Adrenal gland (tissue), 9 donors: ENCODE measurements at regions not wholly inside any gene's neighbourhood (a gene's known extent, or its start where the extent isn't known, plus 50 kb on each side); places are given as distances from the start of the nearest gene placed in this dataset.

ENCODE experiments used
- DNase-seq, 7 donors: peaks; one replicate each; pipeline ENCODE4 v3.0.0-alpha.2; 2019 to 2020
- H3K27ac ChIP-seq, 5 donors: fragments of 200-600 bp; sonication (generic) in 4 of 5; 1 replicate in 3 of 5; 2 replicates in 2 of 5; pipeline versions ENCODE4 v1.5.1 to v1.8.0; 2016 to 2020; ENCODE audit warnings: mild to moderate bottlenecking in 1 of 5
- H3K27me3 ChIP-seq: fragments of 200-600 bp; 2 replicates; pipeline ENCODE4 v1.8.0; 2021
- H3K36me3 ChIP-seq, 2 donors: fragments of 200-600 bp; replicated peaks in 1 of 2; 1 replicate in 1 of 2; 2 replicates in 1 of 2; pipeline versions ENCODE4 v1.5.1 to v1.8.0; 2018 to 2022
- H3K4me1 ChIP-seq, 2 donors: fragments of 200-600 bp; replicated peaks in 1 of 2; 1 replicate in 1 of 2; 2 replicates in 1 of 2; pipeline versions ENCODE4 v1.5.1 to v1.8.0; 2018 to 2021
- H3K4me3 ChIP-seq, 4 donors: fragments of 200-600 bp; sonication (generic) in 3 of 4; one replicate each; pipeline ENCODE4 v1.5.1; 2016 to 2018
- H3K9me3 ChIP-seq, 3 donors: fragments of 200-600 bp; sonication (generic) in 1 of 3; replicated peaks in 1 of 3; 1 replicate in 2 of 3; 2 replicates in 1 of 3; pipeline versions ENCODE4 v1.5.1 to v1.8.0; 2016 to 2021
- CTCF ChIP-seq, 6 experiments: fragments of 450-650 bp in 4 of 6; fragments of 200-600 bp in 2 of 6; sonication (generic) in 1 of 6; IDR thresholded peaks; 1 replicate in 5 of 6; 2 replicates in 1 of 6; pipeline versions ENCODE4 v1.5.1 to v1.8.0; 2016 to 2021; ENCODE audit warnings: antibody characterized with exemption in 6 of 6, mild to moderate bottlenecking in 2 of 6, moderate library complexity in 1 of 6
- POLR2A ChIP-seq, 2 donors: fragments of 450-650 bp; IDR thresholded peaks; one replicate each; pipeline ENCODE4 v1.6.1; 2017; ENCODE audit warnings: antibody characterized with exemption in 2 of 2, mild to moderate bottlenecking in 2 of 2, moderate library complexity in 1 of 2
- WGBS, 4 donors: extraction: QIAGEN DNeasy Blood & Tissue Kit in 2 of 4; methylation state at CpG; one replicate each; pipeline versions ENCODE4 v1.1.5 to v1.1.7; 2013 to 2017; 5-methylcytosine and 5-hydroxymethylcytosine counted together
- intact Hi-C, 2 donors: fragments of 100-400 bp; cut with DNase I; formaldehyde crosslinking; loops; one replicate each; pipeline versions ENCODE4 v1.14.1 to v1.15.0; 2022 to 2023
- donor health status: healthy with polysubstance abuse.
- donor health status: Bipolar disorder and iron deficiency.
- donor health status: DM: yes; HTN: yes; CAD: no.
- donor health status: DM: no; HTN: no; CAD: no.
- donor health status: DM: no; HTN: no; CAD: no.

- intact Hi-C loops: no loop called here
- Histone ChIP-seq H3K4me3 (no peak overlapping the region), H3K27ac (no peak overlapping the region), H3K9me3 (no peaks in the 10 kb centered on the region), H3K36me3 (no peaks in the 10 kb centered on the region), H3K27me3 (no peaks in the 10 kb centered on the region), H3K4me1 (no peaks in the 10 kb centered on the region)
- no peak for DNase-seq
- WGBS, 4 donors: 74 to 93% (median 90%) methylated on average over 2 of the region's 2 CpGs
- TF ChIP-seq CTCF (IDR thresholded peaks at IDR 0.05): no peak
- no peak for TF ChIP-seq POLR2A (IDR thresholded peaks at IDR 0.05)
Observed at GRCh38 chr3:40766396-40766795, 241.6 kb downstream of the ZNF621 start.

GRCh38 chr3:40768046-40768445 is 243.3 kb downstream of the ZNF621 start:
- TF ChIP-seq POLR2A (IDR thresholded peaks at IDR 0.05): no peak
- TF ChIP-seq CTCF (IDR thresholded peaks at IDR 0.05): no peak
- DNase-seq: no peak

GRCh38 chr3:40768536-40768935 is 243.8 kb downstream of the ZNF621 start:
- Histone ChIP-seq H3K27ac (no peak overlapping the region), H3K4me1 (no peaks in the 10 kb centered on the region), H3K9me3 (no peaks in the 10 kb centered on the region), H3K36me3 (no peaks in the 10 kb centered on the region), H3K4me3 (no peak overlapping the region), H3K27me3 (no peaks in the 10 kb centered on the region)
- DNase-seq: no peak
- WGBS, 4 donors: 96 to 100% (median 99%) methylated on average over 1 of the region's 1 CpG
- intact Hi-C loops: no loop called here
- TF ChIP-seq CTCF (IDR thresholded peaks at IDR 0.05) (no peak), POLR2A (IDR thresholded peaks at IDR 0.05) (no peak)

More at GRCh38 chr3:40768046-40768445, 243.3 kb downstream of the ZNF621 start:
- H3K4me3 ChIP-seq: no peak overlapping the region
- H3K36me3 ChIP-seq: no peaks in the 10 kb centered on the region
- H3K27ac ChIP-seq: no peak overlapping the region
- H3K27me3 ChIP-seq: no peaks in the 10 kb centered on the region
- intact Hi-C loops: no loop called here
- WGBS, 4 donors: 92 to 95% (median 94%) methylated on average over 4 of the region's 4 CpGs
- no peaks in the 10 kb centered on the region for H3K9me3 ChIP-seq
- no peaks in the 10 kb centered on the region for H3K4me1 ChIP-seq

- peak overlapping the region in 2 of 5 donors; percentile 0 to 19 for H3K27ac ChIP-seq
- peak in 2 of 7 donors; percentile 6 to 24 for DNase-seq
- no peak overlapping the region for H3K4me3 ChIP-seq
- WGBS, 4 donors: 53 to 71% (median 64%) methylated on average over 4 of the region's 4 CpGs
- no peaks in the 10 kb centered on the region for H3K27me3 ChIP-seq
- H3K4me1 ChIP-seq: no peaks in the 10 kb centered on the region
- intact Hi-C loops: no loop called here
- TF ChIP-seq POLR2A (IDR thresholded peaks at IDR 0.05) (no peak), CTCF (IDR thresholded peaks at IDR 0.05) (no peak)
- no peaks in the 10 kb centered on the region for H3K36me3 ChIP-seq
- H3K9me3 ChIP-seq: no peaks in the 10 kb centered on the region
Observed at GRCh38 chr3:40770061-40770460, 245.3 kb downstream of the ZNF621 start.
